WTC11 (cell line): ENCODE measurements at regions not wholly inside any gene's neighbourhood (a gene's known extent, or its start where the extent isn't known, plus 50 kb on each side); places are given as distances from the start of the nearest gene placed in this dataset.

Source experiments
- ATAC-seq: fragments of 200-7000 bp; cut with Tn5 transposase; 2 replicates; pipeline ENCODE4 v1.10.0; 2021; ENCODE audit warnings: mild to moderate bottlenecking, moderate library complexity
- CTCF ChIA-PET: fragments of 300-600 bp; sonication (Branson Sonifier 250); formaldehyde crosslinking; loops from one replicate; lab custom pipeline; 2021; ENCODE audit warnings: antibody characterized with exemption; lab: Charles Lee
- POLR2A ChIA-PET: fragments of 350-600 bp; sonication (Branson Sonifier 250); formaldehyde crosslinking; loops from one replicate; lab custom pipeline; 2021; ENCODE audit warnings: antibody characterized with exemption; lab: Charles Lee
- DNase-seq: peaks from one replicate; pipeline ENCODE4 v3.0.0; 2021; ENCODE audit warnings: low spot score
- H3K27ac Mint-ChIP-seq: 2 replicates; pipeline ENCODE4 v1.8.0; 2021; ENCODE audit warnings: mixed read lengths
- H3K27me3 Mint-ChIP-seq: 2 replicates; pipeline ENCODE4 v1.8.0; 2021; ENCODE audit warnings: low read depth, mild to moderate bottlenecking, moderate library complexity, mixed read lengths
- H3K36me3 Mint-ChIP-seq: 2 replicates; pipeline ENCODE4 v1.8.0; 2021; ENCODE audit warnings: mixed read lengths
- H3K4me1 Mint-ChIP-seq: 2 replicates; pipeline ENCODE4 v1.8.0; 2022; ENCODE audit warnings: mixed read lengths
- H3K4me3 Mint-ChIP-seq: 2 replicates; pipeline ENCODE4 v1.8.0; 2021; ENCODE audit warnings: mild to moderate bottlenecking, moderate library complexity, mixed read lengths
- H3K9me3 Mint-ChIP-seq: 2 replicates; pipeline ENCODE4 v1.8.0; 2021; ENCODE audit warnings: mixed read lengths
- AFF4 ChIP-seq: sonication (generic); formaldehyde crosslinking; IDR thresholded peaks from 2 replicates; pipeline ENCODE4 v1.8.1; 2023; ENCODE audit warnings: mild to moderate bottlenecking, missing genetic modification reagents, borderline replicate concordance
- E2F4 ChIP-seq: sonication (generic); formaldehyde crosslinking; IDR thresholded peaks from 2 replicates; pipeline ENCODE4 v1.8.1; 2022; ENCODE audit warnings: low read depth, mild to moderate bottlenecking, moderate library complexity, missing genetic modification reagents, borderline replicate concordance
- FOXJ3 ChIP-seq: sonication (generic); formaldehyde crosslinking; IDR thresholded peaks from 2 replicates; pipeline ENCODE4 v1.9.0; 2021; ENCODE audit warnings: missing genetic modification reagents, mild to moderate bottlenecking, borderline replicate concordance
- GABPB1 ChIP-seq: sonication (generic); formaldehyde crosslinking; IDR thresholded peaks from 2 replicates; pipeline ENCODE4 v1.8.1; 2023; ENCODE audit warnings: mild to moderate bottlenecking, missing genetic modification reagents
- GRHL2 ChIP-seq: fragments of 250-450 bp; sonication (Bioruptor Pico); IDR thresholded peaks from 2 replicates; pipeline ENCODE4 v1.8.0; 2022; ENCODE audit warnings: mild to moderate bottlenecking, moderate library complexity; ENCODE audit not compliant: insufficient replicate concordance, severe bottlenecking
- MXD4 ChIP-seq: fragments of 250-450 bp; sonication (Bioruptor Pico); IDR thresholded peaks from 2 replicates; pipeline ENCODE4 v1.8.0; 2021; ENCODE audit warnings: mild to moderate bottlenecking, moderate library complexity, borderline replicate concordance
- MYBL2 ChIP-seq: sonication (generic); formaldehyde crosslinking; IDR thresholded peaks from 2 replicates; pipeline ENCODE4 v1.8.1; 2023; ENCODE audit warnings: mild to moderate bottlenecking, moderate library complexity, missing genetic modification reagents
- NR1H2 ChIP-seq: sonication (generic); formaldehyde crosslinking; IDR thresholded peaks from 2 replicates; pipeline ENCODE4 v1.9.0; 2021; ENCODE audit warnings: mild to moderate bottlenecking, moderate library complexity, missing genetic modification reagents
- SMAD4 ChIP-seq: sonication (generic); formaldehyde crosslinking; IDR thresholded peaks from 2 replicates; pipeline ENCODE4 v1.8.0; 2022; ENCODE audit warnings: mild to moderate bottlenecking, missing genetic modification reagents
- SOX15 ChIP-seq: fragments of 250-450 bp; sonication (Bioruptor Pico); IDR thresholded peaks from 2 replicates; pipeline ENCODE4 v1.9.0; 2021; ENCODE audit warnings: mild to moderate bottlenecking
- USF1 ChIP-seq: sonication (generic); formaldehyde crosslinking; IDR thresholded peaks from 2 replicates; pipeline ENCODE4 v1.8.0; 2022; ENCODE audit warnings: mild to moderate bottlenecking, missing genetic modification reagents
- ZNF317 ChIP-seq: sonication (generic); formaldehyde crosslinking; IDR thresholded peaks from 2 replicates; pipeline ENCODE4 v1.8.1; 2023; ENCODE audit warnings: low read depth, mild to moderate bottlenecking, moderate library complexity, missing genetic modification reagents, borderline replicate concordance
- TF ChIP-seq, protein P1 (sequence below): sonication (generic); formaldehyde crosslinking; IDR thresholded peaks from 2 replicates; pipeline ENCODE4 v1.8.0; 2023; ENCODE audit warnings: missing genetic modification reagents, mild to moderate bottlenecking, borderline replicate concordance
- TF ChIP-seq, protein P2 (sequence below): fragments of 250-450 bp; sonication (Bioruptor Pico); IDR thresholded peaks from 2 replicates; pipeline ENCODE4 v1.8.0; 2021; ENCODE audit warnings: mild to moderate bottlenecking
- TF ChIP-seq, protein P3 (sequence below): sonication (generic); formaldehyde crosslinking; IDR thresholded peaks from 2 replicates; pipeline ENCODE4 v1.8.1; 2023; ENCODE audit warnings: mild to moderate bottlenecking, missing genetic modification reagents, moderate library complexity

- TF ChIP-seq, protein P1, sequence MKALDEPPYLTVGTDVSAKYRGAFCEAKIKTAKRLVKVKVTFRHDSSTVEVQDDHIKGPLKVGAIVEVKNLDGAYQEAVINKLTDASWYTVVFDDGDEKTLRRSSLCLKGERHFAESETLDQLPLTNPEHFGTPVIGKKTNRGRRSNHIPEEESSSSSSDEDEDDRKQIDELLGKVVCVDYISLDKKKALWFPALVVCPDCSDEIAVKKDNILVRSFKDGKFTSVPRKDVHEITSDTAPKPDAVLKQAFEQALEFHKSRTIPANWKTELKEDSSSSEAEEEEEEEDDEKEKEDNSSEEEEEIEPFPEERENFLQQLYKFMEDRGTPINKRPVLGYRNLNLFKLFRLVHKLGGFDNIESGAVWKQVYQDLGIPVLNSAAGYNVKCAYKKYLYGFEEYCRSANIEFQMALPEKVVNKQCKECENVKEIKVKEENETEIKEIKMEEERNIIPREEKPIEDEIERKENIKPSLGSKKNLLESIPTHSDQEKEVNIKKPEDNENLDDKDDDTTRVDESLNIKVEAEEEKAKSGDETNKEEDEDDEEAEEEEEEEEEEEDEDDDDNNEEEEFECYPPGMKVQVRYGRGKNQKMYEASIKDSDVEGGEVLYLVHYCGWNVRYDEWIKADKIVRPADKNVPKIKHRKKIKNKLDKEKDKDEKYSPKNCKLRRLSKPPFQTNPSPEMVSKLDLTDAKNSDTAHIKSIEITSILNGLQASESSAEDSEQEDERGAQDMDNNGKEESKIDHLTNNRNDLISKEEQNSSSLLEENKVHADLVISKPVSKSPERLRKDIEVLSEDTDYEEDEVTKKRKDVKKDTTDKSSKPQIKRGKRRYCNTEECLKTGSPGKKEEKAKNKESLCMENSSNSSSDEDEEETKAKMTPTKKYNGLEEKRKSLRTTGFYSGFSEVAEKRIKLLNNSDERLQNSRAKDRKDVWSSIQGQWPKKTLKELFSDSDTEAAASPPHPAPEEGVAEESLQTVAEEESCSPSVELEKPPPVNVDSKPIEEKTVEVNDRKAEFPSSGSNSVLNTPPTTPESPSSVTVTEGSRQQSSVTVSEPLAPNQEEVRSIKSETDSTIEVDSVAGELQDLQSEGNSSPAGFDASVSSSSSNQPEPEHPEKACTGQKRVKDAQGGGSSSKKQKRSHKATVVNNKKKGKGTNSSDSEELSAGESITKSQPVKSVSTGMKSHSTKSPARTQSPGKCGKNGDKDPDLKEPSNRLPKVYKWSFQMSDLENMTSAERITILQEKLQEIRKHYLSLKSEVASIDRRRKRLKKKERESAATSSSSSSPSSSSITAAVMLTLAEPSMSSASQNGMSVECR (CRISPR knock-in tag), result no peak
- no peak for TF ChIP-seq ZNF317 (CRISPR knock-in tag)
- TF ChIP-seq SMAD4 (CRISPR knock-in tag), result no peak
- no peak for TF ChIP-seq MYBL2 (CRISPR knock-in tag)
- TF ChIP-seq, protein P2, sequence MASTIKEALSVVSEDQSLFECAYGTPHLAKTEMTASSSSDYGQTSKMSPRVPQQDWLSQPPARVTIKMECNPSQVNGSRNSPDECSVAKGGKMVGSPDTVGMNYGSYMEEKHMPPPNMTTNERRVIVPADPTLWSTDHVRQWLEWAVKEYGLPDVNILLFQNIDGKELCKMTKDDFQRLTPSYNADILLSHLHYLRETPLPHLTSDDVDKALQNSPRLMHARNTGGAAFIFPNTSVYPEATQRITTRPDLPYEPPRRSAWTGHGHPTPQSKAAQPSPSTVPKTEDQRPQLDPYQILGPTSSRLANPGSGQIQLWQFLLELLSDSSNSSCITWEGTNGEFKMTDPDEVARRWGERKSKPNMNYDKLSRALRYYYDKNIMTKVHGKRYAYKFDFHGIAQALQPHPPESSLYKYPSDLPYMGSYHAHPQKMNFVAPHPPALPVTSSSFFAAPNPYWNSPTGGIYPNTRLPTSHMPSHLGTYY (CRISPR knock-in tag), result no peak
- no peak for TF ChIP-seq NR1H2
- TF ChIP-seq, all 79 proteins: peak for 0
These were observed 1107.9 kb downstream of the PLA2G4A start (continued) for GRCh38 chr1:187936667-187937066.

DNA sequence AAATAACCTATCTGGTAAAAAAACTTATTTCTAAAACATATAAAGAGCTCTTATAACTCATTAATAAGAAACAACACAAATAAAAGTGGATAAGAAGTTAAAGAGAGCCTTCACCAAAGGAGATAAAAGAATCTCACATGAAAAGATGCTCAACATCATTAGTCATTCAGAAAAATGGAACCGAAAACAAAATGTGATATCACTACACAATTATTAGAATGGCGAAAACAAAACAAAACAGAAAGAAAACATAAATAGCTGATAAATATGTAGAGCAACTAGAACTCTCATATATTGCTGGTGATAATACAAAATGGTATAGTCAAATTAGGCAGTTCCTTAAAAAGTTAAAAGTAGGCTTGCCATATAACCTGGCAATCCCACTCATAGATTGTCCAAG is 1109.3 kb downstream of the PLA2G4A start:
- H3K27ac Mint-ChIP-seq, result no peak overlapping the region
- H3K4me1 Mint-ChIP-seq, result peaks cover 2% of the 10 kb centered on the region

More for the DNA sequence above, 1109.3 kb downstream of the PLA2G4A start:
- no peak for ATAC-seq
- Mint-ChIP-seq H3K27me3 (no peaks in the 10 kb centered on the region), H3K4me3 (no peak overlapping the region), H3K9me3 (peaks cover 26% of the 10 kb centered on the region), H3K36me3 (peaks cover 6% of the 10 kb centered on the region; the same call in 1 of the 2 replicates)
- no peak for TF ChIP-seq GRHL2 (CRISPR knock-in tag)
- TF ChIP-seq MXD4 (CRISPR knock-in tag), result no peak
- TF ChIP-seq GABPB1 (CRISPR knock-in tag), result no peak
- no peak for TF ChIP-seq FOXJ3 (CRISPR knock-in tag)
- TF ChIP-seq, protein P3, sequence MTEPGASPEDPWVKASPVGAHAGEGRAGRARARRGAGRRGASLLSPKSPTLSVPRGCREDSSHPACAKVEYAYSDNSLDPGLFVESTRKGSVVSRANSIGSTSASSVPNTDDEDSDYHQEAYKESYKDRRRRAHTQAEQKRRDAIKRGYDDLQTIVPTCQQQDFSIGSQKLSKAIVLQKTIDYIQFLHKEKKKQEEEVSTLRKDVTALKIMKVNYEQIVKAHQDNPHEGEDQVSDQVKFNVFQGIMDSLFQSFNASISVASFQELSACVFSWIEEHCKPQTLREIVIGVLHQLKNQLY (CRISPR knock-in tag), result no peak
- TF ChIP-seq USF1 (CRISPR knock-in tag), result no peak
- TF ChIP-seq SOX15 (CRISPR knock-in tag), result no peak
- no peak for TF ChIP-seq E2F4
- TF ChIP-seq AFF4 (CRISPR knock-in tag), result no peak
- CTCF ChIA-PET, result no interaction called here
- POLR2A ChIA-PET, result interaction anchor here (1.0 kb wide), 1 partner anchor 10 kb away, joined by 3 read pairs; no protein-coding TSS in a partner anchor
- DNase-seq, result no peak
